Neural progenitor cell (in vitro differentiated cells): ENCODE measurements at regions not wholly inside any gene's neighbourhood (a gene's known extent, or its start where the extent isn't known, plus 50 kb on each side); places are given as distances from the start of the nearest gene placed in this dataset.

Experiments
- EZH2 ChIP-seq: fragments of 200-600 bp; sonication (generic); IDR thresholded peaks from 2 replicates; pipeline ENCODE4 v1.6.1; 2017; ENCODE audit warnings: antibody characterized with exemption, mild to moderate bottlenecking, moderate library complexity
- TF ChIP-seq, protein P1 (sequence below): fragments of 200-600 bp; sonication (generic); IDR thresholded peaks from 2 replicates; pipeline ENCODE4 v1.5.1; 2017; ENCODE audit warnings: antibody characterized with exemption, mild to moderate bottlenecking

DNA sequence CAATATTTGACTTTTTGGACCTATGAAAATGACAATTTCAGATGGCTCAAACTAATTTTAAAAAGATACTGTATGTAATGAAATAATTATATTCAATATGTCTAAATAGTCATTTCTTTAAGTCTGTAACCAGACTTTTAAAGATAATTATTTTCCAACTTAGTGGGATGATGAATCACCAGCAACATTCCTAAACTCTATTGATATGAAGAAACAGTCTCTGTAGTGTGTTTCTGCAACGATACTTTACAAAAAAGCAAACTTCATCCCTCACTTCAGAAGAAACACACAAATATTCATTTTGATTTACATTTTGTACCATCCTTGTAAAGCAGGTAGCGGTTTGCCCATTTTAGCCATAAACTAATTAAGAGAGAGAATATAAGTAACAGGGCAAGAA is 417.4 kb downstream of the EFNB2 start:
- TF ChIP-seq, protein P1, sequence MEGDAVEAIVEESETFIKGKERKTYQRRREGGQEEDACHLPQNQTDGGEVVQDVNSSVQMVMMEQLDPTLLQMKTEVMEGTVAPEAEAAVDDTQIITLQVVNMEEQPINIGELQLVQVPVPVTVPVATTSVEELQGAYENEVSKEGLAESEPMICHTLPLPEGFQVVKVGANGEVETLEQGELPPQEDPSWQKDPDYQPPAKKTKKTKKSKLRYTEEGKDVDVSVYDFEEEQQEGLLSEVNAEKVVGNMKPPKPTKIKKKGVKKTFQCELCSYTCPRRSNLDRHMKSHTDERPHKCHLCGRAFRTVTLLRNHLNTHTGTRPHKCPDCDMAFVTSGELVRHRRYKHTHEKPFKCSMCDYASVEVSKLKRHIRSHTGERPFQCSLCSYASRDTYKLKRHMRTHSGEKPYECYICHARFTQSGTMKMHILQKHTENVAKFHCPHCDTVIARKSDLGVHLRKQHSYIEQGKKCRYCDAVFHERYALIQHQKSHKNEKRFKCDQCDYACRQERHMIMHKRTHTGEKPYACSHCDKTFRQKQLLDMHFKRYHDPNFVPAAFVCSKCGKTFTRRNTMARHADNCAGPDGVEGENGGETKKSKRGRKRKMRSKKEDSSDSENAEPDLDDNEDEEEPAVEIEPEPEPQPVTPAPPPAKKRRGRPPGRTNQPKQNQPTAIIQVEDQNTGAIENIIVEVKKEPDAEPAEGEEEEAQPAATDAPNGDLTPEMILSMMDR = no peak
- no peak for TF ChIP-seq EZH2
